ENCODE measurements at regions not wholly inside any gene's neighbourhood (a gene's known extent, or its start where the extent isn't known, plus 50 kb on each side); places are given as distances from the start of the nearest gene placed in this dataset.

- Histone ChIP-seq H3K36me3 (no peaks in the 10 kb centered on the region), H3K4me3 (no peak overlapping the region), H3K4me1 (no peaks in the 10 kb centered on the region), H3K9me3 (peaks cover 0 to 4% (median 0%) of the 10 kb centered on the region in 4 donors), H3K27ac (replicated peaks in 1 of 4) (no peak overlapping the region), H3K27me3 (peaks cover 0 to 3% (median 0%) of the 10 kb centered on the region in 4 donors)
- TF ChIP-seq EP300 (IDR thresholded peaks at IDR 0.05) (no peak), POLR2A (IDR thresholded peaks at IDR 0.05; ENCODE audit: low read depth) (no peak), POLR2AphosphoS5 (IDR thresholded peaks at IDR 0.05) (no peak), CTCF (IDR thresholded peaks at IDR 0.05) (no peak)
- DNase-seq (ENCODE audit: extremely low spot score) = peak; percentile 83
- 90% methylated on average over 9 of the region's 11 CpGs for WGBS
- intact Hi-C loops (cut with DNase I) = no loop called here
Measured at GRCh38 chr5:3780907-3781306, 185.3 kb downstream of the IRX1 start.

GRCh38 chr5:3784854-3785253 lies 189.2 kb downstream of the IRX1 start:
- H3K4me3 ChIP-seq = no peak overlapping the region
- H3K36me3 ChIP-seq = no peaks in the 10 kb centered on the region
- WGBS = 81% methylated on average over 2 of the region's 2 CpGs
- DNase-seq (ENCODE audit: extremely low spot score) = peak; percentile 60
- H3K27me3 ChIP-seq = peaks cover 0 to 21% (median 0%) of the 10 kb centered on the region in 4 donors
- intact Hi-C loops (cut with DNase I) = no loop called here
- H3K27ac ChIP-seq (replicated peaks in 1 of 4) = no peak overlapping the region
- no peaks in the 10 kb centered on the region for H3K4me1 ChIP-seq
- peaks cover 0 to 4% (median 0%) of the 10 kb centered on the region in 4 donors for H3K9me3 ChIP-seq
- TF ChIP-seq CTCF (IDR thresholded peaks at IDR 0.05) = no peak
- no peak for TF ChIP-seq EP300 (IDR thresholded peaks at IDR 0.05)
- TF ChIP-seq POLR2A (IDR thresholded peaks at IDR 0.05; ENCODE audit: low read depth) = no peak
- TF ChIP-seq POLR2AphosphoS5 (IDR thresholded peaks at IDR 0.05) = no peak

- H3K36me3 ChIP-seq = no peaks in the 10 kb centered on the region
- WGBS = 91% methylated on average over 2 of the region's 2 CpGs
- no peak overlapping the region for H3K4me3 ChIP-seq
- H3K27me3 ChIP-seq = peaks cover 0 to 30% (median 0%) of the 10 kb centered on the region in 4 donors
- no peaks in the 10 kb centered on the region for H3K4me1 ChIP-seq
- intact Hi-C loops (cut with DNase I) = no loop called here
- H3K27ac ChIP-seq (replicated peaks in 1 of 4) = no peak overlapping the region
- no peak for DNase-seq (ENCODE audit: extremely low spot score)
- peaks cover 0 to 4% (median 0%) of the 10 kb centered on the region in 4 donors for H3K9me3 ChIP-seq
- TF ChIP-seq EP300 (IDR thresholded peaks at IDR 0.05) (no peak), POLR2A (IDR thresholded peaks at IDR 0.05; ENCODE audit: low read depth) (no peak), POLR2AphosphoS5 (IDR thresholded peaks at IDR 0.05) (no peak), CTCF (IDR thresholded peaks at IDR 0.05) (no peak)
Measured at GRCh38 chr5:3786165-3786564, 190.5 kb downstream of the IRX1 start.

- TF ChIP-seq CTCF (IDR thresholded peaks at IDR 0.05) = no peak
- TF ChIP-seq EP300 (IDR thresholded peaks at IDR 0.05) = no peak
- TF ChIP-seq POLR2AphosphoS5 (IDR thresholded peaks at IDR 0.05) = no peak
- no peak for TF ChIP-seq POLR2A (IDR thresholded peaks at IDR 0.05; ENCODE audit: low read depth)
- WGBS = 61% methylated on average over 14 of the region's 14 CpGs
Measured at GRCh38 chr5:3786891-3787430, 191.3 kb downstream of the IRX1 start.

GRCh38 chr5:3787604-3788003 lies 192.0 kb downstream of the IRX1 start:
- no peaks in the 10 kb centered on the region for H3K4me1 ChIP-seq
- H3K4me3 ChIP-seq = no peak overlapping the region
- intact Hi-C loops (cut with DNase I) = no loop called here
- no peak for TF ChIP-seq CTCF (IDR thresholded peaks at IDR 0.05)
- no peak for TF ChIP-seq POLR2A (IDR thresholded peaks at IDR 0.05; ENCODE audit: low read depth)
- TF ChIP-seq POLR2AphosphoS5 (IDR thresholded peaks at IDR 0.05) = no peak
- no peak for TF ChIP-seq EP300 (IDR thresholded peaks at IDR 0.05)
- no peak for DNase-seq (ENCODE audit: extremely low spot score)
- no peak overlapping the region for H3K27ac ChIP-seq (replicated peaks in 1 of 4)
- peaks cover 0 to 30% (median 0%) of the 10 kb centered on the region in 4 donors for H3K27me3 ChIP-seq
- peaks cover 0 to 4% (median 0%) of the 10 kb centered on the region in 4 donors for H3K9me3 ChIP-seq
- H3K36me3 ChIP-seq = no peaks in the 10 kb centered on the region
- WGBS = 51% methylated on average over 10 of the region's 10 CpGs

More at GRCh38 chr5:3786891-3787430, 191.3 kb downstream of the IRX1 start:
- H3K9me3 ChIP-seq = peaks cover 0 to 4% (median 0%) of the 10 kb centered on the region in 4 donors
- DNase-seq (ENCODE audit: extremely low spot score) = no peak
- H3K27me3 ChIP-seq = peaks cover 0 to 30% (median 0%) of the 10 kb centered on the region in 4 donors
- no peak overlapping the region for H3K27ac ChIP-seq (replicated peaks in 1 of 4)
- H3K4me1 ChIP-seq = no peaks in the 10 kb centered on the region
- no peaks in the 10 kb centered on the region for H3K36me3 ChIP-seq
- intact Hi-C loops (cut with DNase I) = no loop called here
- no peak overlapping the region for H3K4me3 ChIP-seq
